ENCODE measurements at regions not wholly inside any gene's neighbourhood (a gene's known extent, or its start where the extent isn't known, plus 50 kb on each side); places are given as distances from the start of the nearest gene placed in this dataset.

- TF ChIP-seq CTCF (conservative IDR thresholded peaks at IDR 0.05; ENCODE audit: low read depth, low read length) (no peak), EZH2 (IDR thresholded peaks at IDR 0.05; ENCODE audit: low read length, unreplicated experiment) (no peak)
These were observed 62.9 kb upstream of the PTPN1 start for GRCh38 chr20:50447102-50447804.
